C1 segment of cervical spinal cord (tissue), 14 donors: ENCODE measurements at regions not wholly inside any gene's neighbourhood (a gene's known extent, or its start where the extent isn't known, plus 50 kb on each side); places are given as distances from the start of the nearest gene placed in this dataset.
"Not testable (repeated sequence)": the region's sequence is repeated elsewhere in the genome, so short reads cannot be mapped to it uniquely, and the experiment has no call there.

Experiments
- DNase-seq, 14 donors: peaks; one replicate each; lab custom pipeline; 2025; lab: John Stamatoyannopoulos, UW

DNA sequence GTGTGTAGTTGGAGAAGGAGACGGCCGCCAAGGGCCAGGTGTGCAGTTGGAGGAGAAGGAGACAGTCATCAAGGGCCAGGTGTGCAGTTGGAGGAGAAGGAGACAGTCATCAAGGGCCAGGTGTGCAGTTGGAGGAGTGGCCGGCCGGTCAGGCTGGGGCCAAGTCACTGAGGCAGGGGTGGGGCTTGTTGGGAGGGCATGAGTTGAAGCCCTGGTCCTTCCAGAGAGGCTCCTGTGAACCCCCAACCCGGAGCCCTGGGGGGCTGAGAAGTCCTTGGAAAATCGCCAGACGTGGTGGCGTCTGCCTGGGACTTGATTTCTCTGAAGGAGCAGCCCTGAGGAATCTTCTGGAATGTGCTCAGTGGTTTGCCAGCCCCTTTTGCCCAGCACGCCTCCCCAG lies 1320.5 kb downstream of the BRD1 start:
- DNase-seq, result no peak

DNA sequence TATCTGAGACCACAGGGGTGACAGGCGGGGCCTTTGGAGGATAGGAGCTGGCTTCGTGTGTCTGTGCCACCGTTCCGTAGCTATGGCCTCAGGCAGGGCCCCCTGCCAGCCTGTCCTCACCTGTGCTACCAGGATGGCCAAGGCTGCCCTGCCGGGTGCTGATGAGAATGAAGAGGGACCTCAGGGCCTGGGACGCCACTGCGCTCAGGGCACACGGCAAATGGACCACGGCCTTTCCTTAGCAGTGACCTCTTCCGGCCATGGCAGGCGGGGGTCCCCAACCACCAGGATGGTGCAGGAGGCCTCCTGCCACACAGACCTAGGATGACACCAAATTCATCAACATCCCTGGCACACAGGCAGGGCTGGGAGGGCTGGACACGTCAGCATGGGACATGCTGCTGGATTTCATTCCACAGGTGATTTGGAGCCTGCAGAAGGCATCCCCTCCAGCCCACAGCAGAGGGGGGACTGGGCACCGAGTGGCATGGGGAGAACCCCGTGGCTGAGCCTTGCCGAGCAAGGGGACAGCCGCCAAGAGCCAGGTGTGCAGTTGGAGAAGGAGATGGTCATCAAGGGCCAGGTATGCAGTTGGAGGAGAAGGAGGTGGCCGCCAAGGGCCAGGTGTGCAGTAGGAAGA lies 1321.0 kb downstream of the BRD1 start:
- DNase-seq, result no peak

DNA sequence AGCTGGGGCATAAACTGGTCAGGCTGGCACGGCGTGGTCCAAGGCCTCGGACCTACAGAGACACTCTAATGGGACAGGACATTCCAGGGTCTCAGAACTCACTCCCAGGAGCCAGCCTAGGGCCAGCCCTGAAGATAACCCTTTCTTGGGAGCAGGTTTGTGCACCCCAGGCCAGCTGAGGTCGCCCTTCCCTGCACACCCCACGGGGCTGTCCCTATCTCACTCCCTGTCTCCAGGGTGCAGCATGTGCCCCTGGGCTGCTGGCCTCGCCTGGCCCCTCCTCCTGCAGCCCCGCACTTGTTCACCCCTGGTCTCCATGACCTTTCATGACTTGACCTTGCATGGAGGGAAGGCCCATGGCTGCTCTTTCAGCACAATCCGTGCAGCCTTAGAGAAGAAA lies 1321.8 kb downstream of the BRD1 start:
- DNase-seq, result no peak

DNA sequence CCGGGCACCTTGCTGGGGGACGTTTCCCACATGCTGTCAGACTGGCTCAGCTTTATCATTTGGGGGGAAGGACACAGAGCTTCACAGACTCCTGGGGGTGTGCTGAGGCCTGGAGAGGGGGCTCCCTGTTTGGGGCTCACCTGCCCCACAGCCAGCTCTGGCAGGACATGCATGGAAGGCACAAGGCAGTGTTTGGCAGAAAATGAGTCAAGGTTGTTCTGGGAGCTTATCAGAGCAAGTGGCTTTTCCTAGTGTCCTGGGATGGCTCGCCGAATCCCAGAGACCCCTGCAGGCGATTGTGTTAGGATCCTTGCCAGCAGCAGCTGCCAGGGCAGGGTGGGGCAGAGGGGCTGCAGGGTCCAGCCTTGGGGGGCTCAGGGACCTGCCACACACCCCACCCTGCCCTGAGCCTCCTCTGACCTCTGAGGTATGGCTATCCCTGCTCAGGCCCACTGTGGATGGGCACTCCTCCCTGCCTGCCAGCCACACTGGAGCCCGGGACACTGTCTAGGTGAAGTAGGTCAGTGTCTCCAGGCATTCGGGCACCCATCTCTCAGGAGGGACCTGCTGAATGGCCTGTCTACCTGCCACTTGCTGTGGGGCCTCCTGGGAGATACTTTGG lies 1323.0 kb downstream of the BRD1 start:
- DNase-seq, result no peak

DNA sequence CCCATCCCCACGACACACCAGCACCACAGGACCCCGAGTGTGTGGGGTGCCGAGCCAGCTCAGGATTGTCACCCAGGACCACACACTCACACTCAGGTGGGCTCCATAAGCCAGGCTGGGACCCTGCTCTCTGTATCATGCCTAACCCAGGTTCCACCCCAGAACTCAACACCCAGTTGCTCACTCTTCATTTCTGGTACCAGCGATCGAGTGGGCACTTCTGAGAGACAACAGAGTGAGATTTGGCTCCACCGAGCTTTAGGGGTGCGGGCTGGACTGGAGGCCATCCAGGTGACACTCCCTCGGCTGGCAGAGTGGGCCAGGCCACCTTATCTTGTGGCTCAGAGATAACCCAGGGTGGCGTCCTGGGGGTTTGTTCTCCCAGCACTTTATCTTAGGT lies 1323.8 kb downstream of the BRD1 start:
- no peak for DNase-seq

DNA sequence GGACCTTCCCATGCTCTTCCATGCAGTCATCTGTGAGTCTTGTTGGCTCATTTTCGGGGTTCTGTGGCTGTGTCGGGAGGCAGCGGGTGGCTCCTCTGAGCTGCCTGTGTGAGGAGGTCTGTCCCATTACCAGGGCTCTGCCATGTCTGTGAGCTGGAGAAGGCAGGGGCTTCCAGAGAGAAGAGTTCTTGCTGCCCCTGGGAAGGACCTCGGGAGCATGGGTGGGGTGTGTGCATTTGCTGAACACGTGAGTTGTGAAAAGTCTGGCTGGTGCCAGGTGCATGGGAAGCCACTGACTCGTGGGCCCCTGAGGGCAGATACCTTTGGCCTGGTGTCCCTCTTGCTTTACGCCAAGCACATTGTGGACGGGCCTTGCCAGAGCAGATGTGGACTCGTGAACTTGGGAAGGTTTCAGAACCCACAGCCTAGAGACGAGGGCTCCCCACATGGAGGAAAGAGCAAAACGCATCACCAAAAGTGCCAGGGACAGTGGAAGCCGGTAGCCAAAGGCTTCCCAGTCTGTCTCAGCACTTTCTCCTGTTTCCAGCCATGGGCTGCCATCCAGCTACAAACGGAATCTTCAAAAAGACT lies 1324.5 kb downstream of the BRD1 start:
- DNase-seq, result no peak

DNA sequence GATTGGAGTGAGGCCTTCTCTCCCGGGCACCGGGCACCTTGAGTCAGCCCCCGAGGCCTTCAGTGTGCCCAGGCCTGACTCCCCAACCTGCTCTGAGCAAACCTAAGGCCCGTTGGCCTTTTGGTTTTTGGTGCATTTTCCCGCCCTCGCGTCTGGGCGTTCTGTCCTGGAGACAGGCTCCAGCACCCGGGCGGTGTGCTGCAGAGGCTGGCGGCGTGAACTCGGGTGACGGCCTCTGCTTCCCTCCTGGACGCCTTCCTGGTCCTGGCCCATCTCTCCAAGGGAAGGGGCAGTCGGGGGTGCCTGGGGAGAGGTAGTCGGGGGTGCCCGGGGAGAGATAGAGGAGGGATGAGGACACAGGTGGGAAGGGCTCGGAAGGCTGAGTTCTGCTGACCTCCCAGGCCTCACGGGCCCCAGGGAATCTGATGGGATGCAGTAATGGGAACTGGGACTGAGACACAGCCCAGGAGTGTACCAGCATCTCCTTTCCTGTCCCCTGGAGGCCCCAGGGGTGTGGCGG lies 1326.4 kb downstream of the BRD1 start:
- no peak for DNase-seq

DNA sequence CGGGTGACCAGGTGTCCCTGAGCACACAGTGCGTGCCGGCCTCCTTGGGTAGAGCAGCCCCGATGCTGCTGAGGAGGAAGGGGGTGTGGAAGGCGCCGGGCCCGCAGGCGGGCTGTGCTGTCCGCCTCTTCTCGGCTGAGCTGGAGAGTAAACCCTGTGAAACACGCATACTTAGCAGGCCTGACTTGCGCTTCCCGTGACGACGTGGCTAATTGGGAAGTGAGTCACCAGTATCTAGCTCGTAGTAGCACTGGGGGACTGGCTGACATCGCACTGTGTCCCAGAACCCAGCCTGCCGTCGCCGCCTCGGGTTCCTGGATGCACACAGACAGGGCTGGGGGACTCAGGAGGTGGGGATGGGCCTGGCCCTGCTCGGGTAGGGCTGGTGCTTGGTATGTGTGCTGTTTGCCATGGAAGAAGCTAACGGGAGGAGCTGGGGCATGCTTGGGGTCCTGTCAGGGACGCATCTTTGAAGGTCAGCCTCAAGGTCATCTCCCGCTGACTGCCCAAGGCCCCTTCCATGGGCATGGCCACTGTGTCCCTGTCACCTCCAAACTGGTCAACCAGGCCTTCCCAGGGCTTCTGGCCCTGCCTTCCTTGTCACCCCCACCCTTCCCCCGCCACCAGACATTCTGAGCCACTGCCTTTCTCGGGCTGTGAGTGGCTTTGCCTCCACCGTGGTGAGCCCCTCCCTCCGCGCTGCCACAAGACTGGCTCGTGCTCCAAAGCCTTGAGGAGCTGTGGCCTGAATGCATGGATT lies 1327.0 kb downstream of the BRD1 start:
- peak in 1 of 14 donors; percentile 40 for DNase-seq

DNA sequence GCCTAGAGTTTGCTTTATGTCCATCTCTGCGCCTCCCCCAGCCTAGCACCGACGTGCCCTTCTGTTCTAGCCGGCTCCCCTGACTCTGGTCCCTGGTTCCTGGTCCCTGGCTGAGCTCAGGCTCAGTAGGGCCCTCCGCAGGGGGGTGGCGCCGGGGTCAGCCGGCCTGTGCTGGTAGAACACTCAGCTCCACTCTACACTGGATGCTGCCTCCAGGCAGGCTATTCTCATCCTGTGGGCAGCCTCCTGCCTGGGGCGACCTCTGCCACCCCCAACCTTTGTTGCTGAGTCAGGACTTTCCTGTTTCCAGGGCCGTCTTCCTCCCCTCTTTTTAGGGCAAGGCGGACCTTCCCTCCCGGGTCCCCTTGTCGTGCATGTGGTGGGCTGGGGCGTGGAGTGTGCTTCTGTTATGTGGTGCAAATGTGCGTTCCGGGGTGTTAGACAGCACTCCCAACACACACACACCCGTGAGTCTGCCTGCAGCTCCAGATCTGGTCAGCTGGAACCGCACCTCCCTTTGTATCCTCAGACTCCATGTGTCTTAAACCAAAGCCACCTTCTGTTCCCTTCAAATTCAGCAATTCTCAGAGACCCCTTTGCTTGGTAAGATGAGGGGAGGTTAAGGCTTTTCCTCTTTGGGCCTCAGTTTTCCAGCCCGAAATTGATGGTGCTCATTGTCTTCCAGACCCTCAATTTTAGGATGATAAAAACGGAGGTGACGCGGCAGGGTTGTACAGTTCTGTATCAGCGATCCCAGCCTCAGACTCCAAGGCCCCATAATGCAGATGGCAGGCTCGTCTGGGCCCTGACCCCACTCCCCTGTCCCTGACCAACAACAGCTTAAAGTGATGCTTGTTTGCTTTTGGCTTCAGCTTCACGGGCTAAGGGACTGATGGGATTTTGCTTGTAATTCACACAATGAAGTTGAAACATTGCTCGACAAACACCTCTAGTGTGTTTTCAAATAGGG lies 1327.9 kb downstream of the BRD1 start:
- no peak for DNase-seq

DNA sequence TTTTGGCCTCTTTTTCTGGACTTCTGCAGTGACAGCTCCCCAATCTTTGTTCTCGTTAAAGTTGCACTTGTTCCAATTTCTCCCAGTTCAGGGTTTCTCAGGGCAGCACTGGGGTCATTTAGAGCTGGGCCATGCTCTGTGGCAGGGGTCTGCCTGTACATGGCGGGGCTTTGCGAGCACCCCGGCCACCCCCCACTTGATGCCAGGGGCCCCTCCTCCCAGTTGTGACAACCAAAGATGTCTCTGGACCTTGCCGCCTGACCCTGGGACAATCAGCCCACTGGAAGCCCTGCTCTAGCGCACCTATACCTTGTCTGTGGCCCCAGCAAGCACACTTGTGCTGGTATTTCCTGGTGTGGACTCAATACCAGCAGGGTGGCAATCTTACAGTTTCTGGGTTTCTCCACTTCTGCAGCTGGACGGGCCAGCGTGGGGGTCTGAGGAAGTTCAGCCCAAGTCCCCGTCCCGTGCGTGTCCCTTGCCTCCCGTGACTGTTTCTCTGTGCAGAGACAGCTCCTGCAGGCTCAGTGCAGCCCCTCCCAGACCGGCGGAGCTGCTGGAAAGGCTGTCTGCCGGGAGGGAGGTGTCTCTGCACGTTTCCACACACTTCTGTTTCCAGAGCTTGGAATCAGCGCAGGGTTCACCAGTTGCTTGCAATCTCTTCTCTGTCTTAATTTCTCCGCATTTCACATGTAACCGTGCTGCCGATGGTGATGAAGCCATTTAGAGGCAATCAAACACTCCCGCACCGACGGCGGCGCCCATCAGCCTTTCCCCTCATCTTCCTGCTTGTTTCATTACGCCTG lies 1328.9 kb downstream of the BRD1 start:
- DNase-seq, result peak in 1 of 14 donors; percentile 13

DNA sequence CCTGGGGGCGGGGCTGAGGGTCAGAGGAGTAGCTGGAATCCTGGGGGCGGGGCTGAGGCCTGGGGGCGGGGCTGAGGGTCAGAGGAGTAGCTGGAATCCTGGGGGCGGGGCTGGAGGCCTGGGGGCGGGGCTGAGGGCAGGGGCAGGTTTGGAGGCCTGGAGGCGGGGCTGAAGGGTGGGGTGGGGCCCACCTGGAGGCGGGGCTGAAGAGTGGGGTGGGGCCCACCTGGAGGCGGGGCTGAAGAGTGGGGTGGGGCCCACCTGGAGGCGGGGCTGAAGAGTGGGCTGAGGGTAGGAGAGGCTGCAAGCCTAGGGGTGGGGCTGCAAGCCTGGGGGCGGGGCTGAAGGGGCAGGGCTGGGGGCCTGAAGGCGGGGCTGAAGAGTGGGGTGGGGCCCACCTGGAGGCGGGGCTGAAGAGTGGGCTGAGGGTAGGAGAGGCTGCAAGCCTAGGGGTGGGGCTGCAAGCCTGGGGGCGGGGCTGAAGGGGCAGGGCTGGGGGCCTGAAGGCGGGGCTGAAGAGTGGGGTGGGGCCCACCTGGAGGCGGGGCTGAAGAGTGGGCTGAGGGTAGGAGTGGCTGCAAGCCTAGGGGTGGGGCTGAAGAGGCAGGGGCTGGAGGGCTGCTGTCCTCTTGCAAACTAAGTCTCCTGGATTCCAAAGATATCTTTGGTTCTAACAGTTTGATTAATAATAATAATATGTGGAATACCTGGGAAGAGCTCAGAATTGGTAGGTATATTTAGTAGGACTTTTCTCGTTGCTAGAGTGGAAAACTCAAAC lies 1329.7 kb downstream of the BRD1 start:
- not testable (repeated sequence) for DNase-seq

DNA sequence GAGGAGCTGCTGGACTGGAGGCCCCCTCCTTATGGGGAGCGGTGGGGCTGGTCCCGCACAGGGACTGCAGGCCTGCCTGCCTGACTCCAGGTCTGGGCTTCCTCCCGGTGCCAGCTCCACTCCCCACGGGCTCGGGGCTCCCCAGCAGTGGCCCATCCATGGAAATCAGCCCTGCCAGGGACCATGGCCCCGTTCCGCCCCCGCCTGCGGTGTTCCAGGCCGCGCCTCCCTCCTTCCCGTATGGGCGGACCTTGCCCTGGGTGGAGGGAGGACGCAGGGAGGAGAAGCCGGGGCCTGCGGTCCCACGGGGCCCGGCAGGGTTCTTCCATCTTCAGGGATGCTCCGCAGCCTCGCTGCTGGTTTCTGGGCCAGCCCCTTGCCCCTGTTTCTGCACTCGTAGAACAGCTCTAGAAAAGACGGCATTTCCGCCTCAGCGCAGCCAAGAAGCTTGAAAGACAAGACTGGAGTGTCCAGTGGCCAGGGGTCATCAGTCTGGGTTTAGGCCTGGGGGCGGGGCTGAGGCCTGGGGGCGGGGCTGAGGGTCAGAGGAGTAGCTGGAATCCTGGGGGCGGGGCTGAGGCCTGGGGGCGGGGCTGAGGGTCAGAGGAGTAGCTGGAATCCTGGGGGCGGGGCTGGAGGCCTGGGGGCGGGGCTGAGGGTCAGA lies 1330.6 kb downstream of the BRD1 start:
- no peak for DNase-seq

DNA sequence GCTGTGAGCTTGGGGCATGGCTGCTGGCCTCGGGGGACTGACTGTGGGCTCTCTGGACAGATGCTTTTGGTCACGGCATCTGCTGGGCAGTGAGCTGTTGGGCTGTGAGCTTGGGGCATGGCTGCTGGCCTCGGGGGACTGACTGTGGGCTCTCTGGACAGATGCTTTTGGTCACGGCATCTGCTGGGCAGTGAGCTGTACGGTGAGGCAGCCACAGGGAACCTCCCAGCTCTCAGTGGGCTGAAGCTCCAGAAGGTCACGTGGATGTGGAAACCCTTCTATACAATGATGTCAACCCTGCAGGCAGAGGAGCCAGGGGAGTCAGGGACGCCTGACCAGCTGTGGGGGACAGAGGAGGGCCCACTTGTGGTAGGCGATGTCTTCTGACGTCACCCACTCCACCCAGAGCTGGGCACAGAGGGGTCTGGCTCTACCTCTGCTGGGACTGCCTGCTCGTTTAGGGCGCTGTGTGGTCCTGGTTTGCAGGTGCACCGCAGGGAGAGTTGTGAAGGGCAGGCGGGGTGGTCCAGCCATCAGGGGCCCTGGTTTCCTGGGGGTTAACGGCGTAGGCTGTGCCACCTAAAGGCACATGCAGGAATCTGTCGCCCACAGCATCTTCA lies 1331.3 kb downstream of the BRD1 start:
- no peak for DNase-seq

DNA sequence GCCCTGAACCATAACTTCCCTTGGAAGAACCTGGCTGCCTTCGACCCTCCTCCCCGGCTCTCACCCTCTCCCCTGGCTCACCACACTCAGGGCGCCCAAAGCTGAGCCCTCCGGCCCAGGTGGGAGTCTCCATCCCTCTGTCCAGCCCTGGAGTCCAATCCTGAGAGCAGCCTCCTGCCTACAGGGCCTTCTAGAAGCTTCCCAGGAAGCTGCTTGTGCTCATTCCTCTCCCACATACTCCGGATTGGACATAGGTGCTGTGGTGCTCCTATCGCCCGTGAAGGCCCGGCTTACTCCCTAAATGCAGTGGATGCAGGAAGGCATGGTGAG lies 1332.0 kb downstream of the BRD1 start:
- DNase-seq, result no peak

DNA sequence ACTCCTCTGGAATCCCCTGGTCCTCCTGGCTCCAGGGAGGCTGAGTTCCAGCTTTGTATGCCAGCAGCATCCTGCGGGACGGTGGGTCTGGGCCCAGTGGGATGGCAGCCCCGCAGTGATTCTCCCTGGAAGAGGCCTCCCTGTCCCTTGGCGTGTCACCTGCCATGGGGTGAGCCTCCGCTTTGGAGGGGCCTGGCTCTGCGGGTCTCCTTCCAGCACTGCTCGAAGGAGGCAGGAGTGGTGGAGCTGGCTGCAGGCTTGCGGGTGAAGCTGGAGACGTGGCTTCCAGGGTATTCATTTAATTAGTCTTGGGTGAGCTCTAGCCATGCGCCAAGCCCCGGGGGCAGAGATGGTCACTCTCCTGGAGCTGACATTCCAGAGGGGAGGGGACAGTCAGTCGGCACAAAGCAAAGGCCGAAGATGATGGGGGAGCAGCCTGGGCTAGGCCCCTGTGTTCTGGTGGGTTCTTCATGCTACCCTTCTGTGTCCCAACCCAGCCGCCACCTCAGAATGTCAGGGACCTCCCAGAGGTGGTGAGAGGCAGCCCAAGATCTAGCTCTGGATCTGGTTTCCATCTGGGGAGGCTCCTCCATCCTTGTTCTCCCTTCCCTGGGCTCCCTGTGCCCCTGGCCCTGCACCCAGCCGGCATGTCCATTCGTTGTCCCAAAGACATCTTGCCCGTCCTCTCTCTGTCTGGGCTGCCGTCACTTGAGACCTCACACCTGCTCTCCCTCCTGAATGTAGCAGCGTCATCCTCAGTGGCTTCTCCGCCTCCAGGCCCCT lies 1332.5 kb downstream of the BRD1 start:
- no peak for DNase-seq

DNA sequence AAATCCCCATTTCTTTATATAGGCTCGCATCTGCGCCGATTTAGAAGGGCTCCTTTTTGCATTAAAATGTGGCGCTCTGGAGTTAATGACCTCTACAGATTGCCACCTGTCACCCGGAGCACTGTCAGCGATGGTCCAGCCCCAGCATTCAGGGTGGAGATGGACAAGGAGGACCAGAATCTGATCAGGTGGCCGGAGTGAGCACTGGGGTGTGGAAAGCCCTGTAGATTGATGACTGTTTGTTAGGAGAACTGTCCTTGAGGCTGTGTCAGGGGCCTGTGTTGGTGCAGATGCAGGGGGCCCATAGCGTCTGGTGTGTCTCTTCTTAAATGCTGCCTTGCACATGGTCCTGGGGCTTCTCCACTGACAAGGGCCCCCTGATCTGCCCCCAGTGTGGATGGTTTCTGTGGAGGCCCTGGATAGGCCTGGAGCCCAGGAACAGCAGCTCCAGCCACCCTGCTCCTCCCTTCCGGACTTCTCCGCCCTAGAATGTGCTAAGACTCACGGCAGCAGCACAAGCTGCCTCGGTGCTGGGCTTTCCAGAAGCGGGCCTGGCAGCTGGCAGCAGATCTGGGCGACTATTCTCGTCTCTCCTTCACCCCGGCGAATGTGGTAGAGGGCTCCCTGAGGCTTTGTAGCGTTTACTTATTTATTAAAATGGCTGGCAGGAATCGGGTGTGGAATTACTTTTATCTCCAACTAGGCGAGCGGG lies 1333.3 kb downstream of the BRD1 start:
- no peak for DNase-seq

DNA sequence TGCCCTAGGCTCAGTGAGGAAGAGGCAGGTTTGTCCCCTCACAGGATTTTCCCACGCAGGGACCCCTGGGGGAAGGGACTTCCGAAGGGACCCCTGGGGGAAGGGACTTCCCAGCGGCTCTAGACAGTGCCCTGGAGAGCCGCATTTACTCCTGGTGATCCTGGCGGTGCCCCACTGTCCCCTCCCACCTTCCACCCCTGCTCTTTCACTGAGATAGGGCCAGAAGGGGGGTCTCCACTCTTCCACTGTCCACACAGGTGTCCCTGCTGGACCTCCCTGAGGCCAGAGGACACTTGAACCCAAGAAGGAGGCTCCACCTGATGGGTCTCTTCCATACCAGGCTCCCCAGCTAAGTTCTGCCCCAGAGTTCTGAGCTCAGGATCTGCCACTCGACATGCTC lies 1333.9 kb downstream of the BRD1 start:
- DNase-seq, result no peak
